ENCODE measurements at regions not wholly inside any gene's neighbourhood (a gene's known extent, or its start where the extent isn't known, plus 50 kb on each side); places are given as distances from the start of the nearest gene placed in this dataset.

DNA sequence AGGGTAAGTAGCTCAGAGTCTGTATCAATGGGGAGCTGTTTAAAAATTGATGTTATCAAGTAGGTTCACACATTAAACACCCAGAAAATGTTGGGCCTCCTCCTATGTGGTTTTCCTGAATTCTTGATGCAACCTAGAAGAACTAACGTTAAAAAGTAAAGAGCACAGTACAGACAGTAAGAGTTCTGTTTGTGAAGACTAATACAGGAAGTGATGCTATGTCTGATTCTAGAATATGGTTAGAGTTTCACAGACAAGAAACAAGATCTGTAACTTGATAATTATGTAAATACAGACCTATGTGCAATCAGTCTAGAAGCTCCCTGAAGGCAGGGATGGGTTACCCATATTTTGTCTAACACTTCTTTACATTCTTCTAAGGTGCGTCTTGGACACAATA lies 214.9 kb upstream of the BTG1 start:
- no peaks in the 10 kb centered on the region for H3K9me3 ChIP-seq (replicated peaks; ENCODE audit: insufficient read depth, low read length)
- H3F3A ChIP-seq (ENCODE audit: insufficient read depth, low read length) = peaks cover 39% of the 10 kb centered on the region
- peak; percentile 55 for DNase-seq
- no peak overlapping the region for H3K4me2 ChIP-seq (ENCODE audit: low read depth, low read length)
- no peak overlapping the region for H3K27ac ChIP-seq (ENCODE audit: low read length)
- H3K9ac ChIP-seq (ENCODE audit: low read length) = no peak overlapping the region
- no peaks in the 10 kb centered on the region for H3K27me3 ChIP-seq (replicated peaks; ENCODE audit: insufficient read depth, low read length)
- peaks cover 26% of the 10 kb centered on the region for H3K4me1 ChIP-seq (ENCODE audit: low read length)
- H4K20me1 ChIP-seq (ENCODE audit: insufficient read depth, low read length) = no peaks in the 10 kb centered on the region
- H3K79me2 ChIP-seq (ENCODE audit: low read length) = peaks cover 14% of the 10 kb centered on the region
- H3K36me3 ChIP-seq (replicated peaks; ENCODE audit: insufficient read depth, low read length) = no peaks in the 10 kb centered on the region
- H3K9me2 ChIP-seq (replicated peaks; ENCODE audit: insufficient read depth, low read length) = no peaks in the 10 kb centered on the region
- no peak overlapping the region for H2AFZ ChIP-seq (ENCODE audit: low read length)
- TF ChIP-seq EZH2 (optimal IDR thresholded peaks at IDR 0.05; ENCODE audit: low read depth, low read length) (no peak), EZH2phosphoT487 (IDR thresholded peaks at IDR 0.05; ENCODE audit: low read length) (no peak)
- TF ChIP-seq, protein P1, sequence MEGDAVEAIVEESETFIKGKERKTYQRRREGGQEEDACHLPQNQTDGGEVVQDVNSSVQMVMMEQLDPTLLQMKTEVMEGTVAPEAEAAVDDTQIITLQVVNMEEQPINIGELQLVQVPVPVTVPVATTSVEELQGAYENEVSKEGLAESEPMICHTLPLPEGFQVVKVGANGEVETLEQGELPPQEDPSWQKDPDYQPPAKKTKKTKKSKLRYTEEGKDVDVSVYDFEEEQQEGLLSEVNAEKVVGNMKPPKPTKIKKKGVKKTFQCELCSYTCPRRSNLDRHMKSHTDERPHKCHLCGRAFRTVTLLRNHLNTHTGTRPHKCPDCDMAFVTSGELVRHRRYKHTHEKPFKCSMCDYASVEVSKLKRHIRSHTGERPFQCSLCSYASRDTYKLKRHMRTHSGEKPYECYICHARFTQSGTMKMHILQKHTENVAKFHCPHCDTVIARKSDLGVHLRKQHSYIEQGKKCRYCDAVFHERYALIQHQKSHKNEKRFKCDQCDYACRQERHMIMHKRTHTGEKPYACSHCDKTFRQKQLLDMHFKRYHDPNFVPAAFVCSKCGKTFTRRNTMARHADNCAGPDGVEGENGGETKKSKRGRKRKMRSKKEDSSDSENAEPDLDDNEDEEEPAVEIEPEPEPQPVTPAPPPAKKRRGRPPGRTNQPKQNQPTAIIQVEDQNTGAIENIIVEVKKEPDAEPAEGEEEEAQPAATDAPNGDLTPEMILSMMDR (IDR thresholded peaks at IDR 0.05; ENCODE audit: low read length) = no peak
- H3K4me3 ChIP-seq (ENCODE audit: low read length) = no peak overlapping the region

DNA sequence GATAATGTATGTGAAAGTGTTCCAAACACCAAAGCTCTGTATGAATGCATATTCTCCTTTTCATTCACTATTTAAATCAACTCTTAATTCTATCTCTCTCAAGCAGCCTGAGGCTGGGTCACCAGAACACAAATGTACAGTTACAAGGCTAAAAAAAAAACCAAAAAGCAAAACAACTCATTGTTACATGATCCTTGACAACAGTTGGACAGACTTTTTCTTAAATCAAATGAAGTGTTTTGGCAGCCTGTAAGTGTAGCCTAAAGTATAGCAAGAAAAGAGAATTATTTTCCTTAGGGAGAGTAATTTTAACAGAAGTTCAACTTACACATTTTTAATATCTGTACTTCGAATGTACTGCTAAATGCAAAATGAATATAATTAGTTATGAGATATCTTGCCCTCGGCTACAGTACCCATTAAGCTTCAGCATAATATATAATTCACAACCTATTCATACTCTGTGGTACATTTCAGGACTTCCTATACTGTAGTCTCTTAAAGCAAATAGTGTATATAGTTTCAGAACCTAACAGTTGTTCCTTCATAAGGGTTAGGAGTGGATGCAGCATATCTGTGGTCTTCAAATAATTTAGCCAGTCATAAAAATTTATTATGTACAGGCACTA lies 214.0 kb upstream of the BTG1 start:
- Histone ChIP-seq H3K79me2 (ENCODE audit: low read length) (peaks cover 14% of the 10 kb centered on the region), H3K36me3 (replicated peaks; ENCODE audit: insufficient read depth, low read length) (no peaks in the 10 kb centered on the region), H3K27ac (ENCODE audit: low read length) (no peak overlapping the region), H3K9me2 (replicated peaks; ENCODE audit: insufficient read depth, low read length) (no peaks in the 10 kb centered on the region), H3K4me3 (ENCODE audit: low read length) (no peak overlapping the region), H2AFZ (ENCODE audit: low read length) (no peak overlapping the region), H3F3A (ENCODE audit: insufficient read depth, low read length) (peaks cover 30% of the 10 kb centered on the region), H3K27me3 (replicated peaks; ENCODE audit: insufficient read depth, low read length) (no peaks in the 10 kb centered on the region), H3K4me2 (ENCODE audit: low read depth, low read length) (no peak overlapping the region), H4K20me1 (ENCODE audit: insufficient read depth, low read length) (no peaks in the 10 kb centered on the region), H3K9me3 (replicated peaks; ENCODE audit: insufficient read depth, low read length) (no peaks in the 10 kb centered on the region), H3K4me1 (ENCODE audit: low read length) (peaks cover 21% of the 10 kb centered on the region), H3K9ac (ENCODE audit: low read length) (no peak overlapping the region)
- no peak for TF ChIP-seq EZH2phosphoT487 (IDR thresholded peaks at IDR 0.05; ENCODE audit: low read length)
- TF ChIP-seq, protein P1 (IDR thresholded peaks at IDR 0.05; ENCODE audit: low read length) = no peak
- no peak for TF ChIP-seq EZH2 (optimal IDR thresholded peaks at IDR 0.05; ENCODE audit: low read depth, low read length)
- DNase-seq = no peak

DNA sequence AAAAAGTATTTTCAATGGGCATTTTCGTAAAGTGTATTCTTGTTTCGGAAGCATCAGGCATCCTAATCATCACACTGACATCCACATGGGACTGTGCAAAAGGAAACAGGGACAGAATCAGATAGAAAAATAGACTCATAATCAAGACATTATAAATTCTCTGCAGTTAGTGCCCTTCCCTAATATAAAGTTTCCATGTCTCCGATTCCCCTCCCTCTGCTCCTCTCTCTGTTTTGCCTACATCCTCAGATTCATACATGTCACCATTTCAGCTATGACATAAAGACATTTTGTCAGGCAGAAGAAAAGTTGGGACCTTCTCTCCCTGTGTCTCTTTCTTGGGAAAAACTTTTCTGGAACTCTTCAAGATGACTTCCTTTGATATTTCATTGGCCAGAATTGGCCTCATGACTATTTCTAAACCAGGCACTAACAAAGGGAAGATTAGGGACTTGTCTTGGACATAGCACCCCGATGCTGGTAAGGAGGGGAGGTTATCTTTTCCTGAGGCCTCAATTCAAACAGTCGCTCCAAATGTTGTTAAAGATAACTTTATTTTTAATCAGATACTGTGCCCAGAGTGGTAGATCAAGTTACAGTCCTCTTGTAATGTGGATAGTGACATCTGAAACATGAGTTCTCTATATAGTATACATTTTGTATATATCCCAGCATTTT lies 212.1 kb upstream of the BTG1 start:
- no peak overlapping the region for H3K27ac ChIP-seq (ENCODE audit: low read length)
- H3K9me3 ChIP-seq (replicated peaks; ENCODE audit: insufficient read depth, low read length) = no peaks in the 10 kb centered on the region
- no peak overlapping the region for H3K4me3 ChIP-seq (ENCODE audit: low read length)
- no peaks in the 10 kb centered on the region for H4K20me1 ChIP-seq (ENCODE audit: insufficient read depth, low read length)
- no peak overlapping the region for H3K4me2 ChIP-seq (ENCODE audit: low read depth, low read length)
- no peak overlapping the region for H3K9ac ChIP-seq (ENCODE audit: low read length)
- H3K27me3 ChIP-seq (replicated peaks; ENCODE audit: insufficient read depth, low read length) = no peaks in the 10 kb centered on the region
- no peak overlapping the region for H2AFZ ChIP-seq (ENCODE audit: low read length)
- peaks cover 12% of the 10 kb centered on the region for H3F3A ChIP-seq (ENCODE audit: insufficient read depth, low read length)
- DNase-seq = no peak
- no peaks in the 10 kb centered on the region for H3K9me2 ChIP-seq (replicated peaks; ENCODE audit: insufficient read depth, low read length)
- TF ChIP-seq EZH2 (optimal IDR thresholded peaks at IDR 0.05; ENCODE audit: low read depth, low read length) (no peak), EZH2phosphoT487 (IDR thresholded peaks at IDR 0.05; ENCODE audit: low read length) (no peak)
- TF ChIP-seq, protein P1 (IDR thresholded peaks at IDR 0.05; ENCODE audit: low read length) = no peak
- peaks cover 18% of the 10 kb centered on the region for H3K4me1 ChIP-seq (ENCODE audit: low read length)
- no peaks in the 10 kb centered on the region for H3K36me3 ChIP-seq (replicated peaks; ENCODE audit: insufficient read depth, low read length)
- H3K79me2 ChIP-seq (ENCODE audit: low read length) = peaks cover 14% of the 10 kb centered on the region
